HG02973 (cell line): ENCODE measurements at regions not wholly inside any gene's neighbourhood (a gene's known extent, or its start where the extent isn't known, plus 50 kb on each side); places are given as distances from the start of the nearest gene placed in this dataset.
"Not testable (repeated sequence)": the region's sequence is repeated elsewhere in the genome, so short reads cannot be mapped to it uniquely, and the experiment has no call there.

Experiments used
- ATAC-seq: cut with Tn5 transposase; IDR thresholded peaks from one replicate; pipeline ENCODE4 v1.9.1; 2021; ENCODE audit warnings: moderate library complexity; ENCODE audit not compliant: unreplicated experiment

DNA sequence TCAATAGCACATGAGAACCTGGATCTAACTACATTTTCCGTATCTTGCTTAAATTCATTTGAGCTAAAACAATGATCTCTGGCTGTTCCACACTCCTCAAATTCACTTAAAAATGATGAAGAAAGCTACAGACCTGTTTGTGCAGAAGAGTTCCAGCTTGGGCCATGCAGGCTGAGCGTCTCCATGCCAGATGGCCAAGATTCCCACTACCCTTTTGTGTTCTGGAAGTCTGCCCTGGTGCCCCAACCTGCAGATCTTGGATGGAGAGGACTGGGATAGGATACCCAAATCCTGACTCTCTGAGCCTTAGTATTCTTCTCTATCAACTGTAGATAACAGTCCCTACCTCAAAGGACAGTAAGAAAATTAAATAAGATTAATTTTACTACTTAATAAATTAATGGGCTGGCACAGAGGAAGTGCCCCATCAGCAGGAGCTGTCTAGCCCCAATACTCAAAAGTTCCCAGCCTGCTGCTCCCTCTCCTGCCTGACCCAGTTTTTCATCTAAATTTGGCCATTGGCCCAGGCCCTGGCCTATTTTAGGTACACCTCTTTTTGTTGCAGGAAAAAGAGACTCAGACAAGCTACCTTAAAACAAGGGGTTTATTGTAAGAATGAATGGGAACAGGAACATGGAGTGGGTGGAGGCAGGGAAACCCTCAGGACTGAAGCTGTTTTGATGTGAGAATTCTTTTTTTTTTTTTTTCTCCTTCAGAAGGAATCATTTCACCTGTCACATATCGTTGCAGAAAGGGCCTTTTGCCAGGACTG, 81.4 kb upstream of the GRK3 start:
- no peak for ATAC-seq

DNA sequence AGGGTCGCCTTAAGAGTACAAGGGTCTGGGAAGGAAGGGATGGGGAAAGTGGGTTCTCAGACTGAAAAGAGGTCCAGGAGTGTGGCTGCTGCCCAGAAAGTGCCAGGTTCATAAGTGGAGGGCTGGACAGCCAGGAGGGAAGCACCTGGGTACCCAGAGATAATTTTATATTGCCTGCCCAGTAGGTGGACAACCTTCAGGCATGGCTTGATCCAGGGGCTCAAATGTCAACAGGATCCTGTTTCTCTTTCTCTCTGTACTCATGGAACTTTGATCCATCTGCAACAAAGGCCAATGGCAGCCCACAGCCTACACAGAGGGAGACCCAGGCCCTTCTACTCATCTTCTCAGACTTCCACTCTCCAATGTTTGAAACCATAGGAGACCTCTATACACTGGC, 80.5 kb upstream of the GRK3 start:
- ATAC-seq = no peak

DNA sequence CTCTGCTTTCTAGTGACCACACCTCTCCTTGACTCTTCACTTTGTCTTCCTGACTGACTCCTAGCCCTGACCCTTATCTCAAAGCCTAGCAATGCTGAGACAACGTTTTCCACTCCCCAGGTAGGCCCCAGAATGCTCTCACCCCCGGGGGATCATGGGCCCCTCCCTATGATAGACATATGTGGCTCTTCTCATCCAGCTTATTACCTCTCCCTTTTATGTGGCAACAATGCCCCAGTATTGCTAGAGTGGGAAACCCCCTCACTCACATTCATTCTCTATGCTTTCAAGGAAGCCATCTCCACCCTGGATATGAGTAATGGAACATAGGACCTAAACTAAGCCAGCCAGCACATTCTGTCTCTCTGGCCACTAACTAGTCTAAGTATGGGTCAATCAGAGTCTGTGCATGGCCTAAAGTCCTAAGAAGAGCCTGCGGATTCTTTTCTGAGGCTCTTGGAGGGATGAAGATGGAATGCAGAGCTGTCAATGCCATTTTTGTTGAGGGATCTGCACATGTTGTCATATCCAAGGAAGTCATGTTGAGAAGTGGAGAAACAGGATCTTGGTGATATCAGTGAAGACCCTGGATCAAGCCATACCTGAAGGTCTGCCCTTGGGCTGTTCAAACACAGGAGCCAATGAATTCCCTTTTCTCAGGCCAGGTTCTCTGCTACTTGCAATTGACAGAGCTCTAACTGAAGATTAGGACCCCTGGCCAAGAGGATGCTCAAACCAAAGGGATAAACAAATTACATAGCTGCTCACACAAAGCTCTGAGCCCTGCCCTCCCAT, 79.8 kb upstream of the GRK3 start:
- ATAC-seq = no peak

DNA sequence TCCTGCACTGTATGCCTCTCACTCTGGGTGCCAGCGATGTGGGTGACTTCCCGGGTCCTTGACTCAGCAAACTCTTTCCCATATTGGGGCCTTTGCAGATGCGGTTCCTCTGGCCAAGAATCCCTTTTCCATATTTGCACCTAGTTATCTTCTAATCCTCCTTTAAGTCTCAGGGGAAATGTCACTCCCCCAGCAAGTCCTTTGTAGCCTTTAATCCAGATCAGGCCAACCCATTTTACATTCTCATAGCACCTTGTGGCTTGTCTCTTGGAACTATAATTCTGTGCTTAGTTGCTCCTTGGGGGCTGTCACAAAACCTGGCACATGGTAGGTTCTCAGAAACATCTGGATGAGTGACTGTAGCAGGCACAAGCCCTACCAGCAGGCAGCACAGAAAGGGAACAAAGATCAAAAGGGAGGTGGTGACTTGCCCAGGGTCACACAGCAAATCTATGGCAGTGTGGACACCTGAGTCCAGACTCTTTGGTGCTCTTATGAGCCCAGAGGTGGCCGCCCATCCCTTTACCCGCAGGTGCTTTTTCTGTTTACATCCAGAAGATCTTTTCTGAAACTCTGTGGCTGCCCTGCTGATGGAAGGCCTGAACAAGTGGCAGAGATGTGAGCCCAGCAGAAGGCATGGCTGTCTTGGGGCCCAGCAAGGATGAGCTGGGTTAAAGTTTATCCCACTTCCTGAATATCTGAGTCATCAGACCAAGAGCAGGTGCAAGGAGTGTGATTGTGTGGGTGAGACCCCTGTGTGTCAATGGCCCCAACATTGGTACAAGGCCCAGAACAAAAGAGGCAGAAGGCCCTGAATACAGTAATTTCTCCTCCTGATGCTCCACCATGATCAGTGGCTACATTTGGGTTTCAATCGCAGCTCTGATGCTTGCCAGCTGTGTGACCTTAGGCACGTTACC, 78.6 kb upstream of the GRK3 start:
- ATAC-seq = no peak

DNA sequence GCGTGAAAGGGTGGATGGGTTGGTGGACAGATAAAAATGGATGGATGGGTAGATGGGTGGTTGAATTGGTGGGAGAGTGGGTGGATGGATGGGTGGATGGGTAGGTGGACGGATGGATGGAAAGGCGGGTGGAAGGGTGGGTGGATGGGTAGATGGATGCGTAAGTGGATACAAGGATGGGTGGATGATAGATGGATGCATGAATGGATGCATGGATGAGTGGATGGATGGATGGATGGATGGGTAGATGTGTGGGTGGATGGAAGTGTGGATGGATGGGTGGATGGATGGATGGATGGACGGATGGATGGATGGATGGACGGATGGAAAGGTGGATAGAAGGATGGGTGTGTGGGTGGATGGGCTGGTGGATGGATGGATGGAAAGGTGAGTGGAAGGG, 77.0 kb upstream of the GRK3 start:
- ATAC-seq = no peak

DNA sequence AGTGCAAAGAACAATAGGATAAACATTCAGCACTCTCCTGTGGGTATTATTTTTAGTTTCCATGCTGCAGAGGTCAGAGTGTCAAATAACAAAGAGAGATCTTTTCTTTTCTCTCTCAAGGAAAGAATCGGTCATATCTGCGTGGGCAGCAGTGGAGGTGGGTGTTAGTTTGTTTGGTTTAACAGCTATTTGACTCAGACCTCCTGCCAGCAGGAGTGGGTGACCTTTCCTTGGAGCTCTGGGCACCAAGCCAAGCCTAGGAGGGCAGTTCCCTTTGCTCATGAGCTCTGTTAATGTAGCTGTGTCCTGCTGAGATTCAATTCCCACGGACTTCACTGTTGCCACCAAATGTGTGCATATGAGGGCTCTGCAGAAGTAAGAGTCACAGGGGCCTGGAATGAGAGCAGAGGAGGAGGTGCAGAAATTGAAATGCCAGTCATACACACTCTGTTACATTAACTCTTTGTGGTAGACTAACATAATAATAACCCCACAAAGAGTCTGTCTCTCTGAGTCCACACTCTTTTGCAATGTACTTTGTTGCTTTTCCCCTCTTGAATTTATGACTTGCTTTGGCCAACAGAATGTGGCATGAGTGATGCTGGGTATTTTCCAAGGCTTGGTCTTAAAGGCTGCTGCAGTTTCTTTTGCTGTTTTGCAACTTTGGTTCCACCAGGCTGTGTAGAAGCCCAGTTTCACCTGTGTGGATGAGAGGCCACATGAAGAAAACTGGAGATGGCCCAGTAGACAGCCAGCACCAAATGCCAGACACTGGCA, 76.0 kb upstream of the GRK3 start:
- no peak for ATAC-seq

DNA sequence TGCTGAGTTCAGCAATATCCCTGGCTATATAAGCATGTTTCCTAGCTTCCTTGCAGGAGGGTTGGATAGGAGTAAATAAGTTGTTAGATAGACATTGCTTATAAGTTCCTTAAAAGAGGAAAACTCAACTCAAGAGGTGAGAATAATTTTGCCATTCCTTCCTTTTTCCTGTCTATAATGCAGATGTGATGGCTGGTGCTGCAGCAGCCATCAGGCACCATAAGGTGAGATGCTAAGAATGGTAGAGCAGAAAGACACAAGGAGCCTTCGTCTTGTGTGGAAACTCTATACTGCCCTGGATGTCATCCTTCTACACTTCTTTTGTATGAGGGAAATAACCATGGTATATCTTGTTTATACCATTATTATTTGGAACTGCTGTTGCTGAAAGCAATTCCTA, 74.5 kb upstream of the GRK3 start:
- no peak for ATAC-seq

DNA sequence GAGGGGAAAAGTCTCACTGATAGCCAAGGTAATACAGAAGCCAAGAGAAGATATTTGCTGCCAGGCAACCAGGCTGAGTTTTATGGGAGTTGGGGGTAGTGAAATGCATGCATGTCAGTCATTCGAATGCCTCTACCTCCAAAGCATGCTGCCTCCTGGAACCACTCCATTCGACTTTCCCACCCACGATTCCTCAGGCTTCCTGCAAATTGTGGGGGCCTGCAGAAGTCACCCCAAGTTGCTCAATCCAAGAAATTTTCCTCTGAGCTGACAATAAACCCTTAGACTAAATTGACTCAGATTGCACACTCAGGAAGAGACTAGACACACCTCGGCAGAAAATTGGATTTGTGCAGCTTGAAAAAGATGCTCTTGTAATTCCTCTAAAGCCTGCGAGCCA, 73.6 kb upstream of the GRK3 start:
- no peak for ATAC-seq

DNA sequence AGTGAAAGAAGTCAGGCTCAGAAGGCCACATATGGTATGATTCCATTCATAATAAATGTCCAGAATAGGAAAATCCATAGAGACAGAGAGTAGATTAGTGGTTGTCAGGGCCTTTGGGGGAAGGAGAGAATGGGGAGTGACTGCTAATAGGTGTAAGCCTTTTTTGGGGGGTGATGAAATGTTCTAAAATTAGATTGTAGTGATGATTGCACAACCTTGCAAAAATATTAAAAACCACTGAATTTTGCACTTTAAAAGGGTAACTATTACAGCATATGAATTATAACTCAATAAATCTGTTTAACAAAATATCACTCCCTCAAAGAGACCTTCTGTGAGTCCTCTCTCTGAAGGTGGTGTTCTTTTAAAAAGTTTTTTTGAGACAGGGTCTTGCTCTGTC, 72.3 kb upstream of the GRK3 start:
- no peak for ATAC-seq

DNA sequence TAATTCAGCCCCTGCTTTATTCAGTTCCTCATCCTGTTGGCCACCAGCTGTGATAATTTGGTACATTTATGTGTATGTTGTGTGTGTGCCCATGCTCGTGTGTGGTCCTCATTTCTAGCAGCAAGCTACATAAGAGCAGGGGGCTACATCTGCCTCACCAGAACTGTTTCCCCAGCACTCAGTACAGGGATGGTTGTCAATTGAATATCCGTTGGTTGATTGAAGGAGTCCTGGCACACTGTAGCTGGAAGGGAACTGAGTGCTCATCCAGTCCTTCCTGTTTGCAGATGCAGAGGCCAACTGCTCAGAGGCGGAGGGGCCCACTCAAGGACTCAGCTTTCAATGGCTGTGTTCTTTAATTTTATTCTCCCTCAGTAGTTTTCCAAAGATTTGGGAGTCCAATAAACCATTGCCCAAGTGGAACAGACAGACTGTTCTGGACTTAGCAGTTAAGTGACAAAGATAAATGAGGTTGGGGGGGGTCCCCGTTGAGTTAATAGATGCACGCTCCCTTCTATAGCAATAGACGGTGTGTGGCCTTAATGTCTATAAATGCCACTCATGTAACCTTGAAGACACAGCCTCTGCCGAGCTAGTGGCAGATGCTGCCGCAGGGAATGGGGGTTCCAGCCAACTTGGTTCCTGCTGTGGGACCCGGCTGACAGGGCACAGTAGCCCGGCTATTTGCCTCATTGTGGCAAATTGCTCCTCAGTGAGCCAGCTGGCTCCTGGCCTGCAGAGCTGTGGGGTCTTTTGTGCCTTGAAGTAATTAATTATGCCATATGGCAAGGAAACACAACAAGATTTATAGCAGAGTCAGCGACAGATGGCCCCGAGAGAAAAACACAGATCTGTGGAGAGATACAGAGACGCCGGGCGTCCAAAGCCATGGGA, 71.4 kb upstream of the GRK3 start:
- ATAC-seq = no peak

DNA sequence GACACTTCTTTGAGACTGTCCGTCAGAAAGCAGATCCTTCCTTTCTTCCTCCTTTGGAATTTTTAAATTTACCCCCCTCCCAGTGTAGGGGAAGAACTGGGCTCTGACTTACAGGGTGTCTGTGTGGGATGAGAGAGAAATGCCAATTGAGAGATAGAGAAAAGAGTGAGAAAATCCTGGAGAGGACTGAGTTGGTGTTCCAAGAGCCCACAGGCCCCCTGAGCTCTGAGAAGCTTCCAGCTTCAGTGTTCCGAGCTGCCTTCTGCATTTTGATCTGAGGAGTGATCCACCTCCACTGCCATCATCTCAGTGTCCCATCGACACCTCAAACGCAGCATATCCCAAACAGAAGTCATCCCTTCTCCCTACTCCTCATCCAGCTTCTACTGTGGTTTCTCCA, 70.7 kb upstream of the GRK3 start:
- ATAC-seq = no peak

DNA sequence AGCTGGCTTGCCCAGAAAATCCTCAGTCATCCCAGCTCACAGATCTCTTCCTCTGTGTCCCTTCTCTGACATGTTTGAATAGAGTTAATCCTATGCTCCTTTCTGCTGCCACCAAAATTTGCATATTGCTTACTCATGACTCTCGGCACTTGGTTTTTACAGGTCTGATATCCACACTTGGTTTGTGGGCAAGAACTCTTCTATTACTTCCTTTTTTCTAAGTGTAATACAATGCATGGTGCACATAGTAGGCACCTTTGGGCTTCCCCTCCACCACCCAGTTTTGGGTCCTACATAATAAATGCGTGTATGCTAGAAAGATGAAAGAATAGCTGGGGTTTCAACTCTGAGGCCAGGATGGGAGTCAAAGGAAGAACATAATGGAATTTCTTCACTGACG, 69.7 kb upstream of the GRK3 start:
- peak; percentile 72 for ATAC-seq

DNA sequence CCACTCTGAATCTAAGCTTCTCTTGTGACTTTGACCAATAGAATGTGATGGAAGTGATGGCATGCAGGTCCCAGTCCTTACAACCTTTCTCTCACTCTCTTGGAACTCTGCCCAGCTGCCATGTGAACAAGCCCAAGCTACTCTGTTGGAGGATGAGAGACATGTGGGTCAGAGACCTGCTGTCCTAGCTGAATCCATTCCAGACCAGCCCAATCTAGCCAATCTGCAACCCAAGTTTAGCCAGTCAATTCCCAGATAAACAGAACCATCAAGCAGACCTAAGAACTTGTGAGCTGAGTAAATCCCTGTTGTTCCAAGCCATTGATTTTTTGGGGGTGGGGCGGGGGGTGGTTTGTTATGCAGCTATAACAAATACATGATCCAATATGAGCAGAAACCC, 69.2 kb upstream of the GRK3 start:
- ATAC-seq = no peak

DNA sequence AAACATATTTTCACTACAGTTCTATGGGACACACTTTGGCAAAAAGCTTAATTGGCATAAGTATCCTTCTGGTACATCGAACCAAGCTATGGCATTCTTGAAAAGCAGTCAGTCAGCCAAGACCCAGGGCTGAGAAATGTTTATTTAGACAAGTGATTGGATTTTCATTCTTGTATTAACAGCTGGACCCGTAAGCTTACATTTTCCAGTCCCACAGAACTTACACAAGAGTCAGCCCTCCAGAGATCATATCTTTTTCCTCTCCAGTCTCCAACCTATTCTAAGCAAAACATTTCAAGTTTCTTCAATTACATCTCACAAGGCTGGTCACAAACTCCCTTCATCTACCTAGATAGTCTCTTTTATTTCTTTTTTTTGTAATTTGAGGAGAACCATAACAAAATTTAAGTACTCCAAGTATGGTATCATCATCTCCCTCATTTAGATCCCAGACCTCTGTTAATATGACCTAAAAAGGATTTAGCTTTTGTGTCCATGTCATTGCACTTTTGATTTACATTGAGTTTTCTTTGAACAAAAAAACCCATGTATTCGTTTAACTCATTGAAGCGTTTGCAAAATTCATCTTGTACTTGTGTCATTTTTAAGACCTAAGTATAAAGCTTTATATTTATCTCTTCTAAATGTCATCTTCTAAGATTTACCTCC, 67.9 kb upstream of the GRK3 start:
- ATAC-seq = no peak

DNA sequence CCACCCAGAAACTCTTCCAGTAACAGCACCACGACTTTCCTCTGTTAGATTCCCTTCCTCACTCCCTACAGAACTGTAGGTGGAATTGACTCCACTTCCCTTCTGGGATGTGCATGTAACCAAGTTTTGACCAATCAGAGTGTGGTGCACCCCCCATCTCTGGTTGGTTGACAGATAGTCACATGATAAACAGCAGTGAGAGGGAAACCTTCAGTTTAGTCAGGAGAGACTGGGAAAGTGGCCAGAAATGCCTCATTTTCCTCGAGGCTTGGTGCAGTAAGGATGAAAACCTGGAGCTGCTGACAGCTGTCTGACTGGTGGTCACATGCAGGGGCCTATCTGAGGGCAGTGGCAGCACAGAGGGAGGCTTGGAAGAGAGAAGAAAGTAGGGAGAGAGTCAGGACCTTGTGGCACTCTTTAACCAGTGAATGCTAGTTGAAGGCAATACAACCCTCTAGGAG, 67.3 kb upstream of the GRK3 start:
- no peak for ATAC-seq

DNA sequence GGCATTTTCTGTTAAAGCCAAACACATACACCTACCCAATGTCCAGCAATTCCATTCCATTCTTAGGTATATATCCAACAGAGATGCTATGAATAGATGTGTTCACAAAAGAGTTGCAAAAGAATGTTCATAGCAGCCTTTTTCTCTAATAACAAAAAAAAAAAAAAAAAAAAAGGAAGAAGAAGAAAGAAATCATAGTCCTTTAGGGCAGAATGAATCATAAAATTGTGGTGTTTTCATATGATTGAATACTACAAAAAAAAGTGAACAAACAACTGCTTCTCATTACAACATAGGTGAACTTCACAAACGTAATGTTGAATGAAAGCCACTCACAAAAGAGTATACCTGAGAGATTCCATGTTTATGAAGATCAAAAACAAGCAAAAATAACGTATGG, 66.8 kb upstream of the GRK3 start:
- no peak for ATAC-seq

DNA sequence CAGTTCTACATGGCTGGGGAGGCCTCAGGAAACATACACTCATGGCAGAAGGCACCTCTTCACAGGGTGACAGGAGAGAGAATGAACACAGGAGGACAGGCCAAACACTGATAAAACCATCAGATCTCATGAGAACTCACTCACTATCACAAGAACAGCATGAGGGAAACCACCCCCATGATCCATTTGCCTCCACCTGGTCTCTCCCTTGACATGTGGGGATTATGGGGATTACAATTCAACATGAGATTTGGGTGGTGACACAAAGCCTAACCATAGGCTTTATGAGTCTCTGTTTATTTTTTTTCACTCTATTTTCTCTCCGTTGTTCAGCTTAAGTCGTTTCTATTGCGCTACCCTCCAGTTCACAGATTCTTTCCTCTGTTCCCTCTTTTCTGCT, 63.8 kb upstream of the GRK3 start:
- not testable (repeated sequence) for ATAC-seq

DNA sequence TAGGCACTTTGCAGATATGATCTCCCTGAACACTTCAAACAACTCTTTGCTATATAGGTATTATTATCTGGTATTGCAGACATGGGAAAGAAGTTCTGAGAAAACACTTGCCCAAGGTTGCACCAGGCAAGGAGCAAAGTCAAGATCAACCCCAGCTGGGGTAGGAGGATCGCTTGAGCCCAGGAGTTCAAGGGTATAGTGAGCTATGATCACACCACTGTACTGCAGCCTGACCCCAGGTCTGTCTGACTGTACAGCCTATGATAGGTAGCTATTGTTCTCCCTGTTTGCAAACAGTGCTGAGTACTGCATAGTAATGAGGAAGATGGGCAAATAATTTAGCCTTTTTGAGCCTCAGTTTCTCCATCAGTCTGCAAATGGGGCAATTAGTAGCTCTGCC, 60.5 kb upstream of the GRK3 start:
- not testable (repeated sequence) for ATAC-seq

DNA sequence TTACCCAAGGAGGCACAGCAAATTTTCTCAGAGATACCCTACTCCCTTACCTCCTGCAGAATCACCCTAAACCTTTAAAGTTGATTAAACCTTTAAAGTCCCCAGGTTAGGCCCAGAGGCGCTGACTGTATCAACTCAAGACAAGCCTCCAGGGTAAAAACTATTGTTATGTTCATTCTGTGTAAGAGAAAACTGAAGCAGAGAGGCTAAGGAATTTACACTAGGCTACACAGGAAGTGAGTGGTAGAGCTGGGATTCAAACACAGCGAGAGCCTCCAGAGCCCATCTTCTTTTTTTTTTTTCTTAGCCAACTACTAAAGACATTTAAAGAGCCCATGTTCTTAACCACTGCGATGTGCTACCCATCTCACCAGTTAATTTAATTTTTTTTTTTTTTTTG, 56.3 kb upstream of the GRK3 start:
- no peak for ATAC-seq
